ENCODE measurements at regions not wholly inside any gene's neighbourhood (a gene's known extent, or its start where the extent isn't known, plus 50 kb on each side); places are given as distances from the start of the nearest gene placed in this dataset.
"Not testable (repeated sequence)": the region's sequence is repeated elsewhere in the genome, so short reads cannot be mapped to it uniquely, and the experiment has no call there.

DNA sequence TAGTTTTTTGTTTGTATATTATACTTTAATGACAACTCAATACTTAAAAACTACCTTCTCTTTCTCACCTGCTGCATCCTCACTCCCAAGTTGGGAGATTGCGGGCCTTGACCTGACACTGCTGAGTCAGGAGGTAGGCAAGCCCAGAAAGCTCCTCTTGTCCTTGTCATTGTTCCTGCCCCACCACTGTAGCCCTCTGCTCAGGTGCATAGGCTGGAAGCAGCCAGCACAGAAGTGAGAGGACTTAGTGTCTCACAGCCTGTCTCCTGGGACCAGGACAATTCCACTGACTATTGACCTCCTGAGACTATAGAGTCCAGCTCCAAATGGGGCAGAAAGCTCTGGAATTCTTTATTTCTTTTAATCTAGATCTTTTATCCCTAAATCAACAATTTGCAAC lies 123.5 kb upstream of the NDP start:
- no peak for DNase-seq (ENCODE audit: low spot score)

- DNase-seq (ENCODE audit: low spot score), result no peak
Measured at GRCh38 chrX:44094821-44095530, 121.8 kb upstream of the NDP start.

GRCh38 chrX:44093431-44093830 lies 120.2 kb upstream of the NDP start:
- no peak for DNase-seq (ENCODE audit: low spot score)

- no peak for DNase-seq (ENCODE audit: low spot score)
Measured at GRCh38 chrX:44092778-44093177, 119.6 kb upstream of the NDP start.

GRCh38 chrX:44088510-44089144 lies 115.4 kb upstream of the NDP start:
- DNase-seq (ENCODE audit: low spot score), result peak; percentile 4

DNA sequence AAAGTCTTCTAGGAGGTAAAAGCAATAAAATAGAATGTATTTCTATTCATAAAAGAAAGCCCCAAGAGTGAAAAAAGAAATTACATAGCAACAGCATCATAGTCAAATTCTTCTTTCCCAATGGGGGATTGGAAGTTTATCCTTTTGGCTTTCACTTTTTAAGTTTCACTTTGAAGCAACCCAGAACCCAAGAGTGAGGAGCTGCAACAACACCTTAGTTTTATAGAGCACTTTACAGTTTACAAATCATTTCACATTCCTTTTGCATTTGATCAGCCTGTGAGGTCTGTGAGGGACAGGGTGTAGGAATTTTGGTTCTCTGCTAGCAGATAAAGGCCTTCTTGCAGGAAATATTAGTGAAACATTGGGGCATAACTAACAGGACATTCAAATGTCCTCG lies 112.0 kb upstream of the NDP start:
- DNase-seq (ENCODE audit: low spot score), result no peak

DNA sequence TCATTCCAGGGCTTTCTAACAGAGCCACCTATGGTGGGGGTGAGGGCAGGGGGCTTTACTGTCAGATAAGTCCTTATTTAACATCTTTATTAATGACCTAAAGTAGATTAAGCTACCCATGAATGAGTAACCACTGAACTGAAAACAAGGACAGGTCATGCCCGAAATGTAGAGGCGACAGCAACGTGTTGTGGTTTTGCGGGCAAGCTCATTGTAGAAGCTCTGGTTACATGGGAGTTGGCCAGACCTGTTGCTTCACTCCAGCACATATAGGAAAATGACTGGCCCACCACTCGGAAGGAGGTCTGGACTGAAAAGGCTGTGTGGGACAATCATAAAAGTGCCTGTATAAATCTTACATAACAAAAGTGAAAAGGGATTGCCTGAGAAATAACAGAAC lies 109.6 kb upstream of the NDP start:
- DNase-seq (ENCODE audit: low spot score), result no peak

DNA sequence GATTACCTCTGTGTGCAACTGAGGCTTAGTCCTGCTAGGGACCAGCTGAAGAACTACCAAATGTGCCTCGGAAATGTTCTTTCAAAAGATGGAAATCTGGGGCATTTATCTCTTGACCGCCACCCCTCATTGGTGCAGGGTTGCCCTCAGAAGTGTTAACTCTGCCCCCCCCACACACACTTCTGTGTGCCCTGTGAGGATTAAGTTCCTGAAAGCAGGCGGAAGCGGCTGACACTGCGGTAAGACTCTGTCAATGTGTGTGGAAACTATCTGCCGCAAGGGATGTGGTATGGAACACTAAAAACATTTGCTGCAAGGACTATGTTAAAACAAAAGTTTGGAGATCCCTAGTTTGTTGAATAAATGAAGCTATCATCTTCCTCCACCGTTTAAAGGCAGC lies 106.9 kb upstream of the NDP start:
- no peak for DNase-seq (ENCODE audit: low spot score)

- peak; percentile 2 for DNase-seq (ENCODE audit: low spot score)
Measured at GRCh38 chrX:44072631-44073030, 99.4 kb upstream of the NDP start.

DNA sequence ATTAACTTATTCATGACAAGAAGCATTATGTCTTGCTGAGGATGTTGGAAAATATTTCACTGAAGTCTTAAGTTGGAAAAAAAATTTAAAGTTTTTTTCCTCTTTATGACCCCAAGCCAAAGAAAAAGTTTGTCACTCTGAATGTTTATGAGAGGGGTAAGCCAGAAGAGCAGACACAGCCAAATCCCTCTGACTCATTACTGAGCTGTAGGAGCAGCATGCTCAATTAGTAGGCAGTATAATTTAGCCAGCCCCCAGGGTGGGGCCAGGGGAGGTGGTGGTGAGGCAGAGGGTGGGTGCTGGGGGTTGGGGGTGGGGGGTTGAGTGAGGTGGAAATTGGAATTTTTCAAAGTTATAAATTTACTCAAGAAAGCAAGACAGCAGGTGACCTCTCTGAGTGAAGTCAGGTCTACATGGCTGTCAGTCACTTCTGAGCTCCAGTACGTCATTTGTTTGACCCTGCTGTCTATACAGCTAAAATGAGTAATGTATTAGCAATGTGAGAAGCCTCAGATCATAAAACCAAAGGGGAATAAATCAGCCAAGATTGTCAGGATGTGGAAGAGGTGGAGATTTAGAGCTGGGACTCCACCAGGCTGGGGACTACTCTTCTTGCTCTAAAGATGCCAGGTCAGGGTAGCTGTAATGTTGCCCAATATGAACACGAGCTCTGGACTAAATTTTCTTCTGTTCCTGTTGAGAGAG lies 98.8 kb upstream of the NDP start:
- DNase-seq (ENCODE audit: low spot score), result peak; percentile 33

DNA sequence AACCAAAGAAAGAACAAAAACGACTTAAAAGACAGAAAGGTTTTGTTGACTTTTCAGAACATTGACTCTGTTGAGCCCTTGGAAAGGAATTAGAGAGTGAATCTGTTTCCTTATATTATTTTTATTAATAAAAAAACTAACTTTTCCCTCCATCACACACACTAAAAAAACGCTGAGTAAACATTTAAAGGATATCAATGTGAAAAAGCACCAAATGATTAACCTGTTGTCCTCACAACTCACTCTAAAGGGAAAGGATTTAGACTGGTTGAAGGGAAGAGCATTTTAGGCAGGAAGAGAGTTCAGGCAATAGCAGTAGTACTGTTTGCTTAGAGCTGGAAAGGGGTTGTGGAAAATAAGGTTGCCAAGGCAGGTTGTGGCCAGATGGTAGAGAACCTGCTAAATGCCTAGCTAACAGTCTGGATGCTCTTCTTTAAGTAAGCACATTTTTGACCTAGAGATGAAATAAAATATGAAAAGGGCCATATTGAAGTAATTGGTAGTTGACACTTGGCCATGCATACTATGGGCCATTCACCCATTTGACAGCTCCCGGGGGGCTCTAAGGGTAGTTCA lies 98.0 kb upstream of the NDP start:
- DNase-seq (ENCODE audit: low spot score), result no peak

DNA sequence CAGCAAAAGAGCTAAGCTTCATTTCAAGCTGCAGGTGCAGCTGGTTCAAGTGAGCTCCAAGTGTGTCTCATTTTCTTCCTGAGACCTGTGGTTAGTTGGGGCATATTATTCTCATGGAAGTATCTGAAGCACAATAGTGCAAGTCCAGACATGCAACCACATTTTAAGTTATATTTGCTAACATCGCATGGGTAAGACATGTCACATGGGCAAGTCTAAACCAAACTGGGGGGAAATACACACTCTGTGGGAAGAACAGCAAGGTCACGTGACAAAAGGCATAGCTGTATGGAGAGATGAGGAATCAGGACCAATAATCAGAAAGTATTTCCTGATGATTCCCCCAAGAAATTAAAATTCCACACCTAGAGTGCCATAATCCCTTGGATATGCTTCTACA lies 94.9 kb upstream of the NDP start:
- no peak for DNase-seq (ENCODE audit: low spot score)

DNA sequence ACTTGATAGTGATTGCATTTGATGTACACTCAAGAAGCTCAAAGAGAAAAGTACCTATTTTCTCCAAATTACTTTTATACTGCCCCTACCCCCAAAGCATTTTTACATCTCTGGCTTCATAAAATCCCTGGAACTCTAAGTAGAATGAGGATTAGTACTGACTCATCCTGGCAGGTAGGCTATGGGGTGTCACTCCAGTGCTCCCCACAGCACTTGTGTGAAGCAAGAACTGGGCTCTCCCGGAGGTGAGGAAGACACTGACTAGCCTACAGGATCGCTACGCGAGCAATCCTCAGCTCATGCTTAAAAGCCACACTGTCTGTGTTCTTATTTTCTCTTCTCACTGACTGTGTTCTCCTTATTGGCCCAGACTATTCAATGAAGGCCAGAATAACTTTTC lies 90.4 kb upstream of the NDP start:
- DNase-seq (ENCODE audit: low spot score), result no peak

- no peak for DNase-seq (ENCODE audit: low spot score)
Measured at GRCh38 chrX:44062840-44063239, 89.7 kb upstream of the NDP start.

DNA sequence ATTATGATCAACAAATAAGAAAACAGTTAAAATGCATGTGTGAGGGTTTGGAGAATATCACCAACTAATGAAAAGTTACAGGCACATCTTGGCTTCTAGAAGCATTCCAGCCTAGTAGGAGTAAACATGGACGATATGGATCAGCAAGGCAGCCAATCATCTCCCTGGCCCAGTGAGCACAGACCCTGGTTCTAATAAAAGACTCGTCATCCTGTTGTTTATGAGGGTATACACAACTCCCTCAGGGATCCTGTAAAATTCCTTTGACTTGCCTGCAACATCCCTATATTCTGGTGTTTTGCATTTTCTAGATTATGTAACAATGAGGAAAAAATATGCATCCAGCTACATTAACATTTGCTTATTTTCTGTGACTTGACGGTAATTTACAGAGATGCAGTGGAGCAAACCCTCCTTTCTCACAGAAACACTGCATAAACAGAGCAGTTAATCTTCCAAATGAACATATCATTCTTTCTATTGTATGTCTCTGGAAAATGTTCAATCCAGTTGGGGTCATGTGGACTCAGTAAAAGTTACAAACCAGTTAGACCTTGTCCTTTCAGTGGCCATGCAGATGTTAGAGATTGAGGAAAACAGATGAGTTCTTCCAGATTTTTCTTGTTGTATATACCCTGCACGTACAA lies 88.9 kb upstream of the NDP start:
- no peak for DNase-seq (ENCODE audit: low spot score)

DNA sequence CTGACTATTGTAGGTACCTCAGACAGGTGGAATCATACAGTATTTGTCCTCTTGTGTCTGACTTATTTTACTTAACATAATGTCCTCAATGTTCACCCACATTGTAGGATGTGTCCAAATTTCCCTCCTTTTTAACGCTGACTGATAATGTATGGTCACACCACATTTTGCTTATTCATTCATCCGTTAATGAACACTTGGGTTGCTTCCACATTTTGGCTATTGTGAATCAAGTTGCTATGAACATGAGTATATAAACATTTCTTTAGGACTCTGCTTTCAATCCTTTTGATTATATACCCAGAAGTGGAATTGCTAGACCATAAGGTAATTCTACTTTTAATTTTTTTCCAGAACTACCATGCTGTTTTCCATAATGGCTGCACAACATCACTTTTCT lies 87.0 kb upstream of the NDP start:
- DNase-seq (ENCODE audit: low spot score), result no peak

DNA sequence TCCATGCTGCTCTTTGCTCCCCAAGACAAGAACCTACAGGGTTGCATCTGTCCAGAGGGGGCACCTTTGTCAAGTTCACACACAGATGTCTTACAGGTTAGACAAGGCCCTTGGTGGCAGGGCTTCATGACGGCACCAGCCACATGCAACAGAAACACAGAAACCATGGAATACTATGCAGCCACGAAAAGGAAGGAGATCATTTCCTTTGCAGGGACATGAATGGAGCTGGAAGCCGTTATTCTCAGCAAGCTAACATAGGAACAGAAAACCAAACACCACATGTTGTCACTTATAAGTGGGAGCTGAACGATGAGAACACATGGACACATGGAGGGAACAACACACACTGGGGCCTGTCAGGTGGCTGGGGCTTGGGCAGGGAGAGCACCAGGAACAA lies 85.1 kb upstream of the NDP start:
- no peak for DNase-seq (ENCODE audit: low spot score)

GRCh38 chrX:44055638-44056037 lies 82.4 kb upstream of the NDP start:
- DNase-seq (ENCODE audit: low spot score), result no peak

DNA sequence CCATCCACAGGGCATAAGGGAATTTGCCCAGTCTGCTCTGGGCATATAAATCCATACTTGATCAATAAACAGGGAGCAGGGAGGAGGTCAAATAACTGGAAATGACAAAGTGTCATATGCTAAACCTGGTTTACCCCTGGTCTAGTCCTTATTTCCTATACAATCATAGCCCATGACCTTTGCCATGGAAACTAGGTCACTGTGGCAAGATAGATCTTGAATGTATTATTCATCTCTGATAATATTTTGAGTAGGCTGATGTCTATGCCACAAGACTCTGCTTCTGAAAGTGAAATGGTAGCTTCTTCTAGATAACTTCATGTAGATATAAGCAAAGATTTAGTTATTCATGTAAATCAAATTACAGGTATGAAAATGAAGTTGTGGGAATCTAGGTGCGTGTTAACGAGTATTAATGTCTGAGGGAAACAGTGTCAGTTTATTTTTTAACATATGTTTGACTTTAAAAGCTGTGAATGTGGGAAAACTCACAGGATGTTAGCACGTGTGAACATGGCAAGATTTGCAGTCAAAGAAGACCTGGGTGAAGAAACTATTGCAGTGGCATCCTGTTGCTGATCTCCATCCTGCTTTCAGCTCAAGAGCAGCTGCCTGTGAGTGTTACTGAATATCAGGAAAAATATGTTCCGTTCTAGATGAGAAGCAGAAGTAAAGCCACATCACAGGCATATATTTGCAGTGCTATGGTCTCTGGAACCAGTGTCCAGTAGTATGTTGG lies 81.8 kb upstream of the NDP start:
- no peak for DNase-seq (ENCODE audit: low spot score)

GRCh38 chrX:44045106-44045505 lies 71.9 kb upstream of the NDP start:
- not testable (repeated sequence) for DNase-seq (ENCODE audit: low spot score)

GRCh38 chrX:44043496-44043895 lies 70.3 kb upstream of the NDP start:
- DNase-seq (ENCODE audit: low spot score), result no peak

GRCh38 chrX:44042751-44043150 lies 69.6 kb upstream of the NDP start:
- no peak for DNase-seq (ENCODE audit: low spot score)

Measured in GM03348 (cell line).